GM23338 (cell line): ENCODE measurements at regions not wholly inside any gene's neighbourhood (a gene's known extent, or its start where the extent isn't known, plus 50 kb on each side); places are given as distances from the start of the nearest gene placed in this dataset. TPM values are rescaled to one million over a fixed set of nuclear protein-coding genes. Genes with fewer than 3 reads are reported as not detected.
"Not testable (repeated sequence)": the region's sequence is repeated elsewhere in the genome, so short reads cannot be mapped to it uniquely, and the experiment has no call there.

Source experiments
- ATAC-seq: fragments of 200-7000 bp; cut with Tn5 transposase; 3 replicates; pipeline ENCODE4 v1.9.1; 2020
- DNase-seq: peaks from one replicate; pipeline ENCODE4 v3.0.0-alpha.2; 2015; ENCODE audit warnings: low spot score
- H2AFZ ChIP-seq: fragments of 200-600 bp; sonication (generic); 2 replicates; pipeline ENCODE4 v1.8.0; 2016; ENCODE audit warnings: antibody characterized with exemption, mild to moderate bottlenecking, moderate library complexity
- H3F3A ChIP-seq: fragments of 200-600 bp; sonication (generic); replicated peaks from 2 replicates; pipeline ENCODE4 v1.8.0; 2017; ENCODE audit warnings: antibody characterized with exemption, mixed run types, low read depth
- H3K27ac ChIP-seq: fragments of 200-600 bp; sonication (generic); 2 replicates; pipeline ENCODE4 v1.6.1; 2016; ENCODE audit warnings: low read depth
- H3K27me3 ChIP-seq: fragments of 200-600 bp; sonication (generic); 2 replicates; pipeline ENCODE4 v1.8.0; 2016; ENCODE audit warnings: mild to moderate bottlenecking, mixed run types, moderate library complexity; ENCODE audit not compliant: insufficient read depth
- H3K36me3 ChIP-seq: fragments of 200-600 bp; sonication (generic); 2 replicates; pipeline ENCODE4 v1.8.0; 2016; ENCODE audit warnings: mild to moderate bottlenecking; ENCODE audit not compliant: insufficient read depth
- H3K4me1 ChIP-seq: fragments of 200-600 bp; sonication (generic); 2 replicates; pipeline ENCODE4 v1.8.0; 2016; ENCODE audit warnings: mild to moderate bottlenecking, moderate library complexity; ENCODE audit not compliant: insufficient read depth
- H3K4me2 ChIP-seq: fragments of 200-600 bp; sonication (generic); 2 replicates; pipeline ENCODE4 v1.7.1; 2017; ENCODE audit warnings: mixed run types
- H3K4me3 ChIP-seq: fragments of 200-600 bp; sonication (generic); 2 replicates; pipeline ENCODE4 v1.6.1; 2016; ENCODE audit warnings: mixed run types
- H3K79me2 ChIP-seq: fragments of 200-600 bp; sonication (generic); replicated peaks from 2 replicates; pipeline ENCODE4 v1.8.0; 2017; ENCODE audit warnings: mild to moderate bottlenecking; ENCODE audit not compliant: insufficient read depth
- H3K9me2 ChIP-seq: fragments of 200-600 bp; sonication (generic); 2 replicates; pipeline ENCODE4 v1.8.0; 2017; ENCODE audit not compliant: insufficient read depth
- H4K20me1 ChIP-seq: fragments of 200-600 bp; sonication (generic); replicated peaks from 2 replicates; pipeline ENCODE4 v1.8.0; 2017; ENCODE audit warnings: mild to moderate bottlenecking; ENCODE audit not compliant: insufficient read depth
- H3K27ac Mint-ChIP-seq: 2 replicates; pipeline ENCODE4 v1.8.0; 2020; ENCODE audit warnings: inconsistent platforms, mild to moderate bottlenecking, moderate library complexity, mixed read lengths
- H3K27me3 Mint-ChIP-seq: 3 replicates; pipeline ENCODE4 v1.8.0; 2022; ENCODE audit warnings: low read depth, mild to moderate bottlenecking, moderate library complexity, mixed read lengths, inconsistent platforms; ENCODE audit not compliant: insufficient read depth, poor library complexity
- H3K36me3 Mint-ChIP-seq: 3 replicates; pipeline ENCODE4 v1.8.0; 2021; ENCODE audit warnings: low read depth, mild to moderate bottlenecking, inconsistent platforms, moderate library complexity, mixed read lengths
- H3K4me1 Mint-ChIP-seq: 3 replicates; pipeline ENCODE4 v1.8.0; 2020; ENCODE audit warnings: mild to moderate bottlenecking, inconsistent platforms, mixed read lengths
- H3K4me3 Mint-ChIP-seq: 3 replicates; pipeline ENCODE4 v1.8.0; 2021; ENCODE audit warnings: moderate library complexity, mild to moderate bottlenecking, inconsistent platforms, mixed read lengths
- H3K9me3 Mint-ChIP-seq: 3 replicates; pipeline ENCODE4 v1.8.0; 2020; ENCODE audit warnings: moderate library complexity, mild to moderate bottlenecking, inconsistent platforms, mixed read lengths
- small RNA-seq: library from RNA; depleted of rRNA; stranded (forward); fragments of <200 nt; gene quantifications from one replicate; pipeline ENCODE3, GENCODE V24; 2014; ENCODE audit warnings: low replicate concordance

- not testable (repeated sequence) for H3F3A ChIP-seq, H2AFZ ChIP-seq, H3K4me2 ChIP-seq, H3K4me1 ChIP-seq, H4K20me1 ChIP-seq, H3K4me3 Mint-ChIP-seq, H3K4me3 ChIP-seq, H3K79me2 ChIP-seq, H3K36me3 Mint-ChIP-seq, H3K27me3 Mint-ChIP-seq, H3K27me3 ChIP-seq, DNase-seq, H3K9me2 ChIP-seq, ATAC-seq, H3K27ac Mint-ChIP-seq, H3K27ac ChIP-seq, H3K36me3 ChIP-seq
- peaks cover 14% of the 10 kb centered on the region; the same call in 2 of the 3 replicates for H3K9me3 Mint-ChIP-seq
- peaks cover 13% of the 10 kb centered on the region for H3K4me1 Mint-ChIP-seq
Measured at GRCh38 chr6:87752503-87752902, 50.5 kb upstream of the AKIRIN2 start.

Small RNA genes in the stretch of these regions (small RNA-seq; reads per million reads assigned to genes)
- not detected for gene RF00019
- gene RN7SL183P, result not detected
